Keratinocyte (primary cell): ENCODE measurements at regions not wholly inside any gene's neighbourhood (a gene's known extent, or its start where the extent isn't known, plus 50 kb on each side); places are given as distances from the start of the nearest gene placed in this dataset.

Experiments
- DNase-seq: peaks from one replicate; pipeline ENCODE4 v3.0.0-alpha.2; 2011; ENCODE audit warnings: low read depth, missing footprints, low spot score
- FAIRE-seq: peaks from 2 replicates; lab custom pipeline; 2011; peaks lifted over from hg19 to GRCh38; lab: Jason Lieb, UNC
- H2AFZ ChIP-seq: 2 replicates; pipeline ENCODE4 v1.6.0; 2012; ENCODE audit warnings: low read length, control low read depth, inconsistent platforms; ENCODE audit not compliant: control insufficient read depth
- H3K27ac ChIP-seq: 2 replicates; pipeline ENCODE4 v1.5.1; 2011; ENCODE audit warnings: low read length; ENCODE audit not compliant: control insufficient read depth, insufficient read depth
- H3K27me3 ChIP-seq: 3 replicates; pipeline ENCODE4 v1.6.0; 2011; ENCODE audit warnings: low read length; ENCODE audit not compliant: control insufficient read depth, insufficient read depth; ENCODE audit errors: extremely low read depth
- H3K36me3 ChIP-seq, 2 experiments: 2 replicates in 1 of 2; 3 replicates in 1 of 2; pipeline ENCODE4 v1.5.1; 2011; ENCODE audit warnings: low read length in 2 of 2, mild to moderate bottlenecking in 1 of 2; ENCODE audit not compliant: control insufficient read depth in 2 of 2, insufficient read depth in 2 of 2; ENCODE audit errors: extremely low read depth in 1 of 2
- H3K4me1 ChIP-seq: 3 replicates; pipeline ENCODE4 v1.5.1; 2011; ENCODE audit warnings: low read length; ENCODE audit not compliant: control insufficient read depth, insufficient read depth; ENCODE audit errors: extremely low read depth
- H3K4me2 ChIP-seq: 3 replicates; pipeline ENCODE4 v1.6.0; 2011; ENCODE audit warnings: low read depth, low read length; ENCODE audit not compliant: control insufficient read depth, insufficient read depth; ENCODE audit errors: extremely low read depth
- H3K4me3 ChIP-seq, 3 experiments: fragments of 200-600 bp in 1 of 3; sonication (generic) in 1 of 3; 2 replicates in 2 of 3; 3 replicates in 1 of 3; pipeline ENCODE4 v1.5.1; 2011 to 2016; ENCODE audit warnings: low read length in 3 of 3, mild to moderate bottlenecking in 3 of 3, control low read depth in 2 of 3, inconsistent platforms in 1 of 3, low read depth in 1 of 3, mixed read lengths in 1 of 3, mixed run types in 1 of 3, moderate library complexity in 1 of 3; ENCODE audit not compliant: control insufficient read depth in 2 of 3, insufficient read depth in 2 of 3; ENCODE audit errors: extremely low read depth in 1 of 3
- H3K79me2 ChIP-seq: 2 replicates; pipeline ENCODE4 v1.6.0; 2012; ENCODE audit warnings: low read length; ENCODE audit not compliant: control insufficient read depth, insufficient read depth
- H3K9ac ChIP-seq: 3 replicates; pipeline ENCODE4 v1.6.0; 2011; ENCODE audit warnings: low read length; ENCODE audit not compliant: control insufficient read depth, insufficient read depth; ENCODE audit errors: extremely low read depth
- H3K9me1 ChIP-seq: 3 replicates; pipeline ENCODE4 v1.6.0; 2011; ENCODE audit warnings: low read length; ENCODE audit not compliant: control insufficient read depth, insufficient read depth; ENCODE audit errors: extremely low read depth
- H3K9me3 ChIP-seq: 2 replicates; pipeline ENCODE4 v1.5.1; 2012; ENCODE audit warnings: low read depth, low read length; ENCODE audit not compliant: control insufficient read depth
- H4K20me1 ChIP-seq: 3 replicates; pipeline ENCODE4 v1.6.0; 2011; ENCODE audit warnings: low read length; ENCODE audit not compliant: control insufficient read depth, insufficient read depth; ENCODE audit errors: extremely low read depth
- EZH2 ChIP-seq: IDR thresholded peaks from one replicate; pipeline ENCODE4 v1.6.1; 2012; ENCODE audit warnings: inconsistent platforms, mild to moderate bottlenecking, low read length, moderate library complexity
- dilution Hi-C: fragments of 300-500 bp; cut with MboI; formaldehyde crosslinking; loops from one replicate; pipeline ENCODE4 v1.7.0; 2020; ENCODE audit warnings: low sequenced_read_pairs; ENCODE audit not compliant: extremely low pct_ligation_motif_present
- TF ChIP-seq, protein P1 (sequence below), 3 experiments: IDR thresholded peaks in 1 of 3; conservative IDR thresholded peaks in 1 of 3; optimal IDR thresholded peaks in 1 of 3; 2 replicates in 2 of 3; 3 replicates in 1 of 3; pipeline versions ENCODE3 to v1.5.1; 2011; ENCODE audit warnings: low read length in 3 of 3, mild to moderate bottlenecking in 3 of 3, moderate library complexity in 2 of 3, control low read depth in 1 of 3, inconsistent platforms in 1 of 3; ENCODE audit not compliant: insufficient read depth in 2 of 3; ENCODE audit errors: extremely low read depth in 1 of 3

DNA sequence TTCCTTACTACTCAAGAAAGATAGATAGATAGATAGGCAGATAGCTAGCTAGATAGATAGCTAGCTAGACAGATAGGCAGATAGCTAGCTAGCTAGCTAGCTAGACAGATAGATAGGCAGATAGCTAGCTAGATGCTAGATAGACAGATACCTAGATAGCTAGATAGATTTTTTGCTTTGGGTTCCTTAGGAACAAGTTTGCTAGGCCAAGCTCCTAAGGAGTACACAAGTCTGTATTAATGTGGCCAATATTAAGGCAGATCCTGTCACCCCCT, 61.7 kb upstream of the VPREB1 start:
- Histone ChIP-seq H3K9ac (no peak overlapping the region), H3K4me2 (no peak overlapping the region), H3K27ac (no peak overlapping the region), H3K36me3 (no peaks in the 10 kb centered on the region), H4K20me1 (no peaks in the 10 kb centered on the region), H3K79me2 (no peaks in the 10 kb centered on the region), H3K27me3 (peaks cover 28% of the 10 kb centered on the region), H3K4me3 (no peak overlapping the region), H3K4me1 (no peaks in the 10 kb centered on the region), H3K9me1 (no peaks in the 10 kb centered on the region), H3K9me3 (no peaks in the 10 kb centered on the region), H2AFZ (no peak overlapping the region)
- dilution Hi-C loops: no loop called here
- TF ChIP-seq EZH2: no peak
- TF ChIP-seq, protein P1, sequence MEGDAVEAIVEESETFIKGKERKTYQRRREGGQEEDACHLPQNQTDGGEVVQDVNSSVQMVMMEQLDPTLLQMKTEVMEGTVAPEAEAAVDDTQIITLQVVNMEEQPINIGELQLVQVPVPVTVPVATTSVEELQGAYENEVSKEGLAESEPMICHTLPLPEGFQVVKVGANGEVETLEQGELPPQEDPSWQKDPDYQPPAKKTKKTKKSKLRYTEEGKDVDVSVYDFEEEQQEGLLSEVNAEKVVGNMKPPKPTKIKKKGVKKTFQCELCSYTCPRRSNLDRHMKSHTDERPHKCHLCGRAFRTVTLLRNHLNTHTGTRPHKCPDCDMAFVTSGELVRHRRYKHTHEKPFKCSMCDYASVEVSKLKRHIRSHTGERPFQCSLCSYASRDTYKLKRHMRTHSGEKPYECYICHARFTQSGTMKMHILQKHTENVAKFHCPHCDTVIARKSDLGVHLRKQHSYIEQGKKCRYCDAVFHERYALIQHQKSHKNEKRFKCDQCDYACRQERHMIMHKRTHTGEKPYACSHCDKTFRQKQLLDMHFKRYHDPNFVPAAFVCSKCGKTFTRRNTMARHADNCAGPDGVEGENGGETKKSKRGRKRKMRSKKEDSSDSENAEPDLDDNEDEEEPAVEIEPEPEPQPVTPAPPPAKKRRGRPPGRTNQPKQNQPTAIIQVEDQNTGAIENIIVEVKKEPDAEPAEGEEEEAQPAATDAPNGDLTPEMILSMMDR (optimal IDR thresholded peaks at IDR 0.05 in 1 of 3, IDR thresholded peaks at IDR 0.05 in 1 of 3, conservative IDR thresholded peaks at IDR 0.05 in 1 of 3; ENCODE audit: extremely low read depth in 1 of 3, insufficient read depth in 2 of 3, low read length in 3 of 3): no peak
- FAIRE-seq (no peak), DNase-seq (no peak)

DNA sequence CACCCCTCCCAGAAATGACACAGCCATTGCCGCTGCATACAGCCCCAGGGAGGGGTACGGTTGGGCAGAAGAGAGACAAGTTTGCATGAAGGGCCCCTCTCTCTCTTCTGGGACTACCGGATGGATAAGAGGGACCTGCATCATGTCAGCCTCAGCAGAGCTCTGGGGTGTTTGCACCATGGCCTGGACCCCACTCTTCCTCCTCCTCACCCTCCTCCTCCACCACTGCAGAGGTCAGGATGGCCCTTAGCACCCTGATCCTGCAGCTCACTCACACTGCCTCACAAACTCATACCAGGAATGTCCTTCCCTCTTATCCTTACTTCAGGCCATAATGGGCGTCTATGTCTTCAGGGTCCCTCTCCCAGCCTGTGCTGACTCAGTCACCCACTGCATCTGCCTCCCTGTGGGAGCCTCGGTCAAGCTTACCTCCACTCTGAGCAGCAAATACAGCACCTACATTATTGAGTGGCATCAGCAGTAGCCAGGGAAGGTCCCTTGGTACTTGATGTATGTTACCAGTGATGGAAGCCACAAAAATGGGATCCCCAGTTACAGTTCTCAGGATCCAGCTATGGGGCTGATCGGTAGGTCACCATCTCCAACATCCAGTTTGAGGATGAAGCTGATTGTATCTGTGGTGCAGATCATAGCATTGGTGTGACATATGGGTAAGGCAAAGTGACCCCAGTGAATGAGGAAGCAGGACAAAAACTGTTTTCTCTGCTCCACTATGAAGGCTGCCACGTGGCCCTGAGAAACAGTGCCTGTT, 62.2 kb upstream of the VPREB1 start:
- H3K27ac ChIP-seq: no peak overlapping the region
- no peaks in the 10 kb centered on the region for H3K4me1 ChIP-seq
- H3K9me1 ChIP-seq: no peaks in the 10 kb centered on the region
- peaks cover 28% of the 10 kb centered on the region for H3K27me3 ChIP-seq
- TF ChIP-seq EZH2: no peak
- TF ChIP-seq, protein P1 (optimal IDR thresholded peaks at IDR 0.05 in 1 of 3, IDR thresholded peaks at IDR 0.05 in 1 of 3, conservative IDR thresholded peaks at IDR 0.05 in 1 of 3; ENCODE audit: extremely low read depth in 1 of 3, insufficient read depth in 2 of 3, low read length in 3 of 3): no peak
- no peak overlapping the region for H3K9ac ChIP-seq
- DNase-seq (no peak), FAIRE-seq (no peak)
- H2AFZ ChIP-seq: no peak overlapping the region
- no peak overlapping the region for H3K4me3 ChIP-seq
- dilution Hi-C loops: no loop called here
- no peak overlapping the region for H3K4me2 ChIP-seq
- H4K20me1 ChIP-seq: no peaks in the 10 kb centered on the region
- H3K9me3 ChIP-seq: no peaks in the 10 kb centered on the region
- no peaks in the 10 kb centered on the region for H3K79me2 ChIP-seq
- no peaks in the 10 kb centered on the region for H3K36me3 ChIP-seq
